Body of pancreas (tissue), 4 donors: ENCODE measurements at regions not wholly inside any gene's neighbourhood (a gene's known extent, or its start where the extent isn't known, plus 50 kb on each side); places are given as distances from the start of the nearest gene placed in this dataset.
A peak's percentile ranks its signal among the peaks of the same experiment; 100 is the strongest.

Experiments
- ATAC-seq: fragments of 150-250 bp; one replicate; pipeline ENCODE4 v1.9.1; 2016
- DNase-seq, 4 donors: peaks; one replicate each; pipeline ENCODE4 v3.0.0-alpha.2; 2019
- H3K27ac ChIP-seq, 4 donors: fragments of 200-600 bp; sonication (generic); 1 replicate in 3 of 4; 2 replicates in 1 of 4; pipeline versions ENCODE4 v1.5.1 to v1.6.1; 2016 to 2019; ENCODE audit warnings: mild to moderate bottlenecking in 1 of 4, mixed read lengths in 1 of 4, moderate library complexity in 1 of 4
- H3K27me3 ChIP-seq, 2 donors: fragments of 200-600 bp; sonication (generic); one replicate each; pipeline ENCODE4 v1.6.0; 2016; ENCODE audit warnings: mild to moderate bottlenecking in 1 of 2
- H3K36me3 ChIP-seq, 2 donors: fragments of 200-600 bp; sonication (generic); replicated peaks in 1 of 2; 2 replicates each; pipeline ENCODE4 v1.5.1; 2016; ENCODE audit warnings: low read depth in 2 of 2; ENCODE audit not compliant: insufficient read depth in 1 of 2
- H3K4me1 ChIP-seq: fragments of 200-600 bp; sonication (generic); one replicate; pipeline ENCODE4 v1.6.0; 2016
- H3K4me3 ChIP-seq, 2 donors: fragments of 200-600 bp; sonication (generic); 1 replicate in 1 of 2; 2 replicates in 1 of 2; pipeline ENCODE4 v1.5.1; 2016 to 2019
- H3K9me3 ChIP-seq, 3 donors: fragments of 200-600 bp; sonication (generic); 1 replicate in 2 of 3; 2 replicates in 1 of 3; pipeline ENCODE4 v1.5.1; 2016
- POLR2A ChIP-seq, 3 donors: fragments of 450-650 bp; IDR thresholded peaks; one replicate each; pipeline ENCODE4 v1.6.1; 2016; ENCODE audit warnings: antibody characterized with exemption in 3 of 3, mild to moderate bottlenecking in 2 of 3
- WGBS, 2 donors: methylation state at CpG; one replicate each; pipeline ENCODE4 v1.1.5; 2017; 5-methylcytosine and 5-hydroxymethylcytosine counted together
- intact Hi-C: fragments of 100-400 bp; cut with DNase I; formaldehyde crosslinking; loops from one replicate; pipeline ENCODE4 v1.15.1; 2023
- TF ChIP-seq, protein P1 (sequence below), 7 experiments: fragments of 450-650 bp in 4 of 7; fragments of 200-600 bp in 3 of 7; sonication (generic) in 3 of 7; IDR thresholded peaks; one replicate each; pipeline ENCODE4 v1.5.1; 2016 to 2019; ENCODE audit warnings: antibody characterized with exemption in 7 of 7

- TF ChIP-seq POLR2A (IDR thresholded peaks at IDR 0.05), result no peak
- TF ChIP-seq, protein P1, sequence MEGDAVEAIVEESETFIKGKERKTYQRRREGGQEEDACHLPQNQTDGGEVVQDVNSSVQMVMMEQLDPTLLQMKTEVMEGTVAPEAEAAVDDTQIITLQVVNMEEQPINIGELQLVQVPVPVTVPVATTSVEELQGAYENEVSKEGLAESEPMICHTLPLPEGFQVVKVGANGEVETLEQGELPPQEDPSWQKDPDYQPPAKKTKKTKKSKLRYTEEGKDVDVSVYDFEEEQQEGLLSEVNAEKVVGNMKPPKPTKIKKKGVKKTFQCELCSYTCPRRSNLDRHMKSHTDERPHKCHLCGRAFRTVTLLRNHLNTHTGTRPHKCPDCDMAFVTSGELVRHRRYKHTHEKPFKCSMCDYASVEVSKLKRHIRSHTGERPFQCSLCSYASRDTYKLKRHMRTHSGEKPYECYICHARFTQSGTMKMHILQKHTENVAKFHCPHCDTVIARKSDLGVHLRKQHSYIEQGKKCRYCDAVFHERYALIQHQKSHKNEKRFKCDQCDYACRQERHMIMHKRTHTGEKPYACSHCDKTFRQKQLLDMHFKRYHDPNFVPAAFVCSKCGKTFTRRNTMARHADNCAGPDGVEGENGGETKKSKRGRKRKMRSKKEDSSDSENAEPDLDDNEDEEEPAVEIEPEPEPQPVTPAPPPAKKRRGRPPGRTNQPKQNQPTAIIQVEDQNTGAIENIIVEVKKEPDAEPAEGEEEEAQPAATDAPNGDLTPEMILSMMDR (IDR thresholded peaks at IDR 0.05), result no peak
- no peak overlapping the region for H3K4me3 ChIP-seq
- H3K27ac ChIP-seq, result peak overlapping the region in 1 of 4 donors; percentile 40
- H3K9me3 ChIP-seq, result no peaks in the 10 kb centered on the region
- H3K36me3 ChIP-seq, result no peaks in the 10 kb centered on the region
- no peak for DNase-seq
- no peak for ATAC-seq
- 42 to 55% methylated on average over 5 of the region's 5 CpGs for WGBS, 2 donors
- H3K27me3 ChIP-seq, result no peaks in the 10 kb centered on the region
- H3K4me1 ChIP-seq, result no peaks in the 10 kb centered on the region
- intact Hi-C loops, result no loop called here
Measured at GRCh38 chr6:104640150-104640700, 219.5 kb downstream of the HACE1 start.

- Histone ChIP-seq H3K4me1 (no peaks in the 10 kb centered on the region), H3K9me3 (no peaks in the 10 kb centered on the region), H3K4me3 (no peak overlapping the region), H3K27ac (peak overlapping the region in 1 of 4 donors; percentile 40), H3K27me3 (no peaks in the 10 kb centered on the region), H3K36me3 (no peaks in the 10 kb centered on the region)
- intact Hi-C loops, result no loop called here
- TF ChIP-seq, protein P1 (IDR thresholded peaks at IDR 0.05), result no peak
- no peak for TF ChIP-seq POLR2A (IDR thresholded peaks at IDR 0.05)
- ATAC-seq, result no peak
- no peak for DNase-seq
Measured at GRCh38 chr6:104639668-104640067, 220.1 kb downstream of the HACE1 start.

DNA sequence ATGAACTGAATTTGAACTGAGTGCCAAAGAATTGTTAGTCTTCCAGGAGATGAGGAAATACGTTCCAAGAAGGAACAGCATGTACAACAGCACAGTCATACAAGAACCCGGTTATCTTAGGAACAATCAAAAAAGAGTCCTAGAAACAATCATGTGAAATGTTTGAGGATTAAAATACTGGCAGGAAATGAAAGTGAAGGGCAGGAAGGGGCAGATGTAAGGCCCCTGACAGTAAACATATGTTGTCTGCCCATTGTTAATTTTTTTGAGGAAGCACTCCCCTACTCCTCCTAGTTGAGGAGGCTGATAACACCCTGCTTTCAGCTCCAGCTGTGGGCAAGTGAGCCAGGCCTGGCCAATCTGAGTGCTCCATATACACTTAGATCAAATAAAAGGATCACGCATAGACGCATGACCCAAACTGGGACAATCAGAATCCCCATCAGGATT, 220.9 kb downstream of the HACE1 start:
- Histone ChIP-seq H3K36me3 (no peaks in the 10 kb centered on the region), H3K27ac (peak overlapping the region in 2 of 4 donors; percentile 40 to 48), H3K27me3 (no peaks in the 10 kb centered on the region), H3K9me3 (no peaks in the 10 kb centered on the region), H3K4me1 (no peaks in the 10 kb centered on the region), H3K4me3 (no peak overlapping the region)
- intact Hi-C loops, result no loop called here
- DNase-seq (peak in 1 of 4 donors; percentile 6), ATAC-seq (peak; percentile 76)
- 63 to 68% methylated on average over 4 of the region's 4 CpGs for WGBS, 2 donors
- TF ChIP-seq, protein P1 (IDR thresholded peaks at IDR 0.05), result no peak
- TF ChIP-seq POLR2A (IDR thresholded peaks at IDR 0.05), result no peak

DNA sequence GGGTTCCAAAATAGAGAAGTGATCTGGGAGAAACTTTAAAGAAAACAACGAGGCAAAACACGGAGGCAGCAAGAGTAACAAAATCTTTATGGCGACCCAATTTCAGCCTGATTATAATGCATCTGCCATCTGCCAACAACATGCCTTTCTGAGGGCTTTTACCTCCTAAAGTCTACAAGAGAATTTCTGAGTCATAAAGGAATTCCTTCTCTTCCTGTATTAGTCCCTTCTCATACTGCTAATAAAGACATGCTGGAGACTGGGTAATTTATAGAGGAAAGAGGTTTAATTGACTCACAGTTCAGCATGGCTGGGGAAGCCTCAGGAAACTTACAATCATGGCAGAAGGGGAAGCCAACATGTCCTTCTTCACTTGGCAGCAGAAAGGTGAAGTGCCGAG, 226.6 kb downstream of the HACE1 start:
- Histone ChIP-seq H3K9me3 (no peaks in the 10 kb centered on the region), H3K27me3 (no peaks in the 10 kb centered on the region), H3K4me3 (no peak overlapping the region), H3K36me3 (no peaks in the 10 kb centered on the region), H3K27ac (no peak overlapping the region), H3K4me1 (no peaks in the 10 kb centered on the region)
- ATAC-seq, result no peak
- 81 to 87% methylated on average over 4 of the region's 4 CpGs for WGBS, 2 donors
- no peak for TF ChIP-seq POLR2A (IDR thresholded peaks at IDR 0.05)
- TF ChIP-seq, protein P1 (IDR thresholded peaks at IDR 0.05), result no peak
- no peak for DNase-seq
- intact Hi-C loops, result no loop called here

- ATAC-seq (no peak), DNase-seq (no peak)
- intact Hi-C loops, result no loop called here
- Histone ChIP-seq H3K4me1 (no peaks in the 10 kb centered on the region), H3K4me3 (no peak overlapping the region), H3K27me3 (no peaks in the 10 kb centered on the region), H3K9me3 (no peaks in the 10 kb centered on the region), H3K27ac (no peak overlapping the region), H3K36me3 (no peaks in the 10 kb centered on the region)
- no peak for TF ChIP-seq POLR2A (IDR thresholded peaks at IDR 0.05)
- TF ChIP-seq, protein P1 (IDR thresholded peaks at IDR 0.05), result no peak
- 90% methylated on average over 2 of the region's 2 CpGs for WGBS, 2 donors
Measured at GRCh38 chr6:104632588-104632987, 227.1 kb downstream of the HACE1 start.
